ENCODE measurements at regions not wholly inside any gene's neighbourhood (a gene's known extent, or its start where the extent isn't known, plus 50 kb on each side); places are given as distances from the start of the nearest gene placed in this dataset.

- TF ChIP-seq CTCF (conservative IDR thresholded peaks at IDR 0.05; ENCODE audit: control insufficient read depth, insufficient read depth, low read depth, low read length): no peak
- no peak overlapping the region for H3K4me3 ChIP-seq (ENCODE audit: control insufficient read depth, low read depth, low read length)
- no peak for DNase-seq (ENCODE audit: low read depth)
Observed at GRCh38 chr6:66689608-66690007, 982.6 kb upstream of the EYS start.

GRCh38 chr6:66687611-66688140 lies 980.6 kb upstream of the EYS start:
- no peak for TF ChIP-seq CTCF (conservative IDR thresholded peaks at IDR 0.05; ENCODE audit: control insufficient read depth, insufficient read depth, low read depth, low read length)
- H3K4me3 ChIP-seq (ENCODE audit: control insufficient read depth, low read depth, low read length): no peak overlapping the region
- no peak for DNase-seq (ENCODE audit: low read depth)

DNA sequence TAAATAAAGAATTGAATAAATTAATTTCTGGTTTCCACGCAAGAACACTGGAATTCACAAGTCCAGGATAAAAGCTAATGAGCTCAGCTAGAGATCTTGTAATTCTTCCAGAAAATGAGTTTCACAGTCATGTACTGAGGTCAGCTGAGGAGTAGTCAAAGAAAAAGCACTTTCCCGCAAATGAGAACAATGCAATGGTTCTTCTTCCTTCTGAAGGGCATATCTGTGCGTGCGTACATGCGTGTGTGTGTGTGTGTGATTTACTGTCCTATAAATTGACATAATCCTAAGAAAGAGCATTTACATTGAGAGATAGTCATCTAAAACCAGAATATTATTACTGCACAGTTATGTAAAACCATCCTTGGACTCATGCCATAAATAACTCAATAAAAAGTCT lies 968.9 kb upstream of the EYS start:
- no peak for DNase-seq (ENCODE audit: low read depth)
- no peak for TF ChIP-seq CTCF (conservative IDR thresholded peaks at IDR 0.05; ENCODE audit: control insufficient read depth, insufficient read depth, low read depth, low read length)

GRCh38 chr6:66664112-66664511 lies 957.1 kb upstream of the EYS start:
- TF ChIP-seq CTCF (conservative IDR thresholded peaks at IDR 0.05; ENCODE audit: control insufficient read depth, insufficient read depth, low read depth, low read length): no peak
- H3K4me3 ChIP-seq (ENCODE audit: control insufficient read depth, low read depth, low read length): no peak overlapping the region
- no peak for DNase-seq (ENCODE audit: low read depth)

More for the DNA sequence above, 968.9 kb upstream of the EYS start:
- H3K4me3 ChIP-seq (ENCODE audit: control insufficient read depth, low read depth, low read length): no peak overlapping the region

- DNase-seq (ENCODE audit: low read depth): no peak
Observed at GRCh38 chr6:66662721-66663507, 955.9 kb upstream of the EYS start.

GRCh38 chr6:66662196-66662595 lies 955.2 kb upstream of the EYS start:
- peak; percentile 36 for TF ChIP-seq CTCF (conservative IDR thresholded peaks at IDR 0.05; ENCODE audit: control insufficient read depth, insufficient read depth, low read depth, low read length)
- DNase-seq (ENCODE audit: low read depth): peak; percentile 20
- no peak overlapping the region for H3K4me3 ChIP-seq (ENCODE audit: control insufficient read depth, low read depth, low read length)

More at GRCh38 chr6:66662721-66663507, 955.9 kb upstream of the EYS start:
- TF ChIP-seq CTCF (conservative IDR thresholded peaks at IDR 0.05; ENCODE audit: control insufficient read depth, insufficient read depth, low read depth, low read length): no peak
- H3K4me3 ChIP-seq (ENCODE audit: control insufficient read depth, low read depth, low read length): no peak overlapping the region
